Naive thymus-derived CD8-positive, alpha-beta T cell (primary cell): ENCODE measurements at regions not wholly inside any gene's neighbourhood (a gene's known extent, or its start where the extent isn't known, plus 50 kb on each side); places are given as distances from the start of the nearest gene placed in this dataset.

ENCODE experiments used
- ATAC-seq, 2 donors: fragments of 150-1000 bp; cut with Tn5 transposase in 1 of 2; sonication (Bioruptor Pico), chemical (Tn5 transposase) in 1 of 2; 1 replicate in 1 of 2; 2 replicates in 1 of 2; pipeline ENCODE4 v1.10.0; 2021; ENCODE audit warnings: mild to moderate bottlenecking in 2 of 2, moderate library complexity in 2 of 2
- POLR2A ChIA-PET: fragments of 350-600 bp; sonication (Branson Sonifier 250); formaldehyde crosslinking; loops from one replicate; lab custom pipeline; 2021; ENCODE audit warnings: antibody characterized with exemption; lab: Charles Lee
- DNase-seq, 10 donors: peaks; one replicate each; pipeline versions ENCODE4 v3.0.0 to v3.0.0-alpha.2; 2020 to 2022
- H3K27ac Mint-ChIP-seq, 10 donors: one replicate each; pipeline ENCODE4 v1.8.0; 2020 to 2022; ENCODE audit warnings: mild to moderate bottlenecking in 10 of 10, mixed read lengths in 10 of 10, moderate library complexity in 4 of 10, inconsistent platforms in 1 of 10
- H3K27me3 Mint-ChIP-seq, 5 donors: one replicate each; pipeline ENCODE4 v1.8.0; 2021 to 2022; ENCODE audit warnings: mixed read lengths in 5 of 5
- H3K36me3 Mint-ChIP-seq, 3 donors: one replicate each; pipeline ENCODE4 v1.8.0; 2020 to 2022; ENCODE audit warnings: mixed read lengths in 3 of 3, mild to moderate bottlenecking in 2 of 3, inconsistent platforms in 1 of 3
- H3K4me1 Mint-ChIP-seq, 4 donors: one replicate each; pipeline ENCODE4 v1.8.0; 2021 to 2022; ENCODE audit warnings: mixed read lengths in 4 of 4
- H3K4me3 Mint-ChIP-seq, 10 donors: one replicate each; pipeline ENCODE4 v1.8.0; 2020 to 2022; ENCODE audit warnings: mild to moderate bottlenecking in 10 of 10, mixed read lengths in 10 of 10, moderate library complexity in 6 of 10, inconsistent platforms in 1 of 10
- H3K9me3 Mint-ChIP-seq, 9 donors: one replicate each; pipeline ENCODE4 v1.8.0; 2020 to 2022; ENCODE audit warnings: mixed read lengths in 9 of 9, mild to moderate bottlenecking in 3 of 9, inconsistent platforms in 1 of 9, moderate library complexity in 1 of 9

DNA sequence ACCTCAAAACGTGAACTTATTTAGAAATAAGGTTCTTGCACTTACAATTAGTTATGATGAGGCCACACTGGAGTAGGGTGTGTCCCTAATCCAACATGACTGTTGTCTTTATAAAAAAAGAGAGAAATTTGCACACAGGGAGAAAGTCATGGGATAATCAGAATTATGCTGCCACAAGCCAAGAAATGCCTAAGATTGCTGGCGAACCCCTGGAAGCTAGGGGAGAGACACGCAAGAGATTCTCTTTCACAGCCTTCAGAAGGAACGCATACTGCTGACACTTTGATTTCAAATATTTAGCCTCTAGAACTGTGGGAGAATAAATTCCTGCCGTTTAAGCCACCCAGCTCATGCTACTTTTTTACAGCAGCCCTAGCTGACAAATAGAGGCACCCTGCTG is 138.3 kb downstream of the CCDC71L start:
- H3K36me3 Mint-ChIP-seq = no peaks in the 10 kb centered on the region
- H3K27ac Mint-ChIP-seq = no peak overlapping the region
- ATAC-seq (no peak), DNase-seq (no peak)
- no peak overlapping the region for H3K4me3 Mint-ChIP-seq
- POLR2A ChIA-PET = no interaction called here
- H3K4me1 Mint-ChIP-seq = peaks cover 0 to 4% (median under 1%) of the 10 kb centered on the region in 4 donors
- peaks cover 0 to 1% (median 0%) of the 10 kb centered on the region in 9 donors for H3K9me3 Mint-ChIP-seq
- H3K27me3 Mint-ChIP-seq = peaks cover 15 to 31% (median 20%) of the 10 kb centered on the region in 5 donors

DNA sequence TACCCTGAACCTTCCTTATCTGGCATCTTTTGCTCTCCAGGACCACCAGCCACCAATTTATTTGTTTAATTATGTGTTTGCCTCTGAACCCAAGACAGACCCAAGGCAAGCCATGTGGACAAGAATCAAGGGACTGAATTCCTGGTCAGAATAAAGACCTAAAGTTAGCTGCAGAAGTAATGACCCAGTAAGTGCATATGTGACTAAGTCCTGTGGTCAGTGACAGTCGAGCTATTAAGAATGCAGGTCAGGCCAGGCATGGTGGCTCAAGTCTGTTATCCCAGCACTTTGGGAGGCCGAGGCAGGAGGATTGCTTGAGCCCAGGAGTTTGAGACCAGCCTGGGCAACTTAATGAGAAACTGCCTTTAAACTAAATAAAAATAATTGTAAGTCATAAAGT is 139.4 kb downstream of the CCDC71L start:
- peaks cover 0 to 1% (median 0%) of the 10 kb centered on the region in 9 donors for H3K9me3 Mint-ChIP-seq
- POLR2A ChIA-PET = no interaction called here
- no peak for ATAC-seq
- H3K36me3 Mint-ChIP-seq = no peaks in the 10 kb centered on the region
- H3K4me1 Mint-ChIP-seq = peaks cover 0 to 4% (median under 1%) of the 10 kb centered on the region in 4 donors
- H3K27me3 Mint-ChIP-seq = peaks cover 19 to 42% (median 23%) of the 10 kb centered on the region in 5 donors
- no peak for DNase-seq
- H3K27ac Mint-ChIP-seq = no peak overlapping the region
- H3K4me3 Mint-ChIP-seq = no peak overlapping the region

DNA sequence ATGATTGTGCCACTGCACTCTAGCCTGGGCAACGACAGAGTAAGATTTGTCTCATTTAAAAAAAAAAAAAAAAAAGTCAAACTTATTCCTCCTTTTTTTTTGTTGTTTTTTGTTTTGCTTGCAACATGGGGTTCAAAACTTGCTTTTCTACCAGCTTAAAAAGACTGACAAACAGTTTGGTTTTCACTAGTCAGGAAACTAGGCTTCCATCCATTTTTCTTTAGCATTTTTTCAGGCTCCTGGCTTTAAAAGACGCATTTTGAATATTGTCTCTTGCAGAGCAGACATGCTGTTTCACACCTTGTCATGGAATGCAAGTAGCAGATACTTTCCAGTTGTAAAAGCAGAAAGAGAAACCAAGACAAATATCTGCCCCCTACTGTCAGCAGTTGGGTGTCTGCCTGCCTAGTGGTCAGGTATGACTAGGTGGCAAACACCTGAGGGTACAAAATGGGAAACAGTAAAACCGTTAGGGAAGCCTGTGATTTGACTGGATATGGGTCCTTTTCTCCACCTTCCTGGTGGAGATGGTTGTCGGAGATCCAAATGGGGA is 139.9 kb downstream of the CCDC71L start:
- POLR2A ChIA-PET = no interaction called here
- no peak overlapping the region for H3K27ac Mint-ChIP-seq
- peaks cover 19 to 47% (median 23%) of the 10 kb centered on the region in 5 donors for H3K27me3 Mint-ChIP-seq
- peaks cover 0 to 1% (median 0%) of the 10 kb centered on the region in 9 donors for H3K9me3 Mint-ChIP-seq
- DNase-seq = no peak
- H3K36me3 Mint-ChIP-seq = no peaks in the 10 kb centered on the region
- ATAC-seq = no peak
- peaks cover 0 to 4% (median under 1%) of the 10 kb centered on the region in 4 donors for H3K4me1 Mint-ChIP-seq
- no peak overlapping the region for H3K4me3 Mint-ChIP-seq

DNA sequence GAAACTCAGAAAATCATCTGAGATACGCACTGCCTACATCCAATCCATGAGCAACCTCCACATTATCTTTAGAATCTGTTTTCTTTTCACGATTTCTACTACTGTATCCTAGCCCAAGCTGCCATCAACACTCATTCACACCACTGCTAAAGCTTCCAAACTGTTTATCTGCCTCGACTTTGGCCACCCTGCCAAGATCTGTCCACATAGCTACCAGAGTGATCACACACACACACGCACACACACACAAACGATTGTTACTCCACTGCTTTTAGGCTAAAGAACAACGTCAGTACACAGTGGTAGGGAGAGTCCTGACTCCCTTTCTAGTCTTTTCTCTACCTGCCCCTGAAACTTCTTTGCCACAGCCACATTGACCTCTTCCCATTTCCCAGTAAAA is 142.0 kb downstream of the CCDC71L start:
- Mint-ChIP-seq H3K4me3 (no peak overlapping the region), H3K4me1 (peaks cover 0 to 2% (median 0%) of the 10 kb centered on the region in 4 donors), H3K9me3 (peaks cover 0 to 1% (median 0%) of the 10 kb centered on the region in 9 donors), H3K27me3 (peaks cover 18 to 47% (median 28%) of the 10 kb centered on the region in 5 donors), H3K36me3 (no peaks in the 10 kb centered on the region), H3K27ac (no peak overlapping the region)
- POLR2A ChIA-PET = no interaction called here
- DNase-seq (no peak), ATAC-seq (no peak)

DNA sequence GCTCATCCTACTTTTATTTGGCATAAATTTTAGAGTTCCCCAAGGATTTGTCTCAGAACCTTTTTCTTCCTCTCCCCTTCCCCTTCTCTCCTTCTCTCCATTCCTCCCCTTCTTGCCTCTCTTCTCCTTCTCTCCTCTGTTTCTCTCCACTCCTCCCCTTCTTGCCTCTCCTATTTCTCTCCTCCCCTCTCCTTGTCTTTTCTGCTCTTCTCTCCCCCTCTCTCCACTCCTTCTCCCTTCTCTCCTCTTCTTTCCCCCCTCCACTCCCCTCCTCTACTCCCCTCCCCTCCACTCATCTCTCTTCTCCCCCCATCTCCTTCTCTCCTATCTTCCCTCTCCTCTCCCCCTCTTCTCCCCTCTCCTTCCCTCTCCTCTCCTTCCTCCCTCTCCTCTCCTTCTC is 142.7 kb downstream of the CCDC71L start:
- DNase-seq (no peak), ATAC-seq (no peak)
- H3K36me3 Mint-ChIP-seq = no peaks in the 10 kb centered on the region
- POLR2A ChIA-PET = no interaction called here
- H3K27ac Mint-ChIP-seq = no peak overlapping the region
- no peak overlapping the region for H3K4me3 Mint-ChIP-seq
- peaks cover 0 to 1% (median 0%) of the 10 kb centered on the region in 9 donors for H3K9me3 Mint-ChIP-seq
- H3K27me3 Mint-ChIP-seq = peaks cover 14 to 41% (median 26%) of the 10 kb centered on the region in 5 donors
- H3K4me1 Mint-ChIP-seq = no peaks in the 10 kb centered on the region

DNA sequence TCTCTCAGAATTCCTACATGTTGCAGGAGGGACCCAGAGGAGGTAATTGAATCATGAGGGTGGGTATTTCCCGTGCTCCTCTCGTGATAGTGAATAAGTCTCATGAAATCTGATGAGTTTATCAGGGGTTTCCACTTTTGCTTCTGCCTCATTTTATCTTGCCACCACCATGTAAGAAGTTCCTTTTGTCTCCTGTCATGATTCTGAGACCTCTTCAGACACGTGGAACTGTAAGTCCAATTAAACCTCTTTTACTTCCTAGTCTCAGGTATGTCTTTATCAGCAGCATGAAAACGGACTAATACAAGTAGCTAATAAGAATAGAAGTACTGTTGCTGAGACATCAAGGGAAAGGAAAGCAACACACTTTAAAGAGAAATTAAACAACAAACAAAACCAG is 143.4 kb downstream of the CCDC71L start:
- POLR2A ChIA-PET = no interaction called here
- Mint-ChIP-seq H3K27me3 (peaks cover 14 to 41% (median 26%) of the 10 kb centered on the region in 5 donors), H3K36me3 (no peaks in the 10 kb centered on the region)

DNA sequence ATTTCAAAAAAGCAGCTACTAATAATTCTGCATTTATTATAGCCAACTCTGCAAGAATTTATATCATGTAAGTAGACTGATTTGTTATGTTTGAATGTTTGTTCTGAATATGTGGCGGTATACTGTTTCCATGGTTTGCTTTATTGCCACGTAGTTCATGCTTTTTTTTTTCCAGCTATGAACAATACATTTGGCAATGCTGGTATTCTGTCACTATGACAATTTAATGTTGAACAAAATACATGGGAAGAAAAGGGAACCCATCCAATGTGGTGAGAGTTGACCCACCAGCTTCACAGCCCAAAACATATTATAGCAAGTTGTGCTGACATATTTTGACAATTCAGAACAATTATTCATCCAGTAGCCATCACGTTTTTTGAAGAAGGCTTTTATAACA is 145.6 kb downstream of the CCDC71L start:
- ATAC-seq (no peak), DNase-seq (no peak)
- no peak overlapping the region for H3K27ac Mint-ChIP-seq
- H3K4me3 Mint-ChIP-seq = no peak overlapping the region
- H3K27me3 Mint-ChIP-seq = peaks cover 14 to 42% (median 26%) of the 10 kb centered on the region in 5 donors
- no peaks in the 10 kb centered on the region for H3K4me1 Mint-ChIP-seq
- H3K9me3 Mint-ChIP-seq = peaks cover 0 to 1% (median 0%) of the 10 kb centered on the region in 9 donors
- no peaks in the 10 kb centered on the region for H3K36me3 Mint-ChIP-seq
- POLR2A ChIA-PET = no interaction called here

More for the DNA sequence above, 143.4 kb downstream of the CCDC71L start:
- peaks cover 0 to 1% (median 0%) of the 10 kb centered on the region in 9 donors for H3K9me3 Mint-ChIP-seq
- DNase-seq (no peak), ATAC-seq (no peak)
- no peak overlapping the region for H3K4me3 Mint-ChIP-seq
- H3K27ac Mint-ChIP-seq = no peak overlapping the region
- no peaks in the 10 kb centered on the region for H3K4me1 Mint-ChIP-seq

DNA sequence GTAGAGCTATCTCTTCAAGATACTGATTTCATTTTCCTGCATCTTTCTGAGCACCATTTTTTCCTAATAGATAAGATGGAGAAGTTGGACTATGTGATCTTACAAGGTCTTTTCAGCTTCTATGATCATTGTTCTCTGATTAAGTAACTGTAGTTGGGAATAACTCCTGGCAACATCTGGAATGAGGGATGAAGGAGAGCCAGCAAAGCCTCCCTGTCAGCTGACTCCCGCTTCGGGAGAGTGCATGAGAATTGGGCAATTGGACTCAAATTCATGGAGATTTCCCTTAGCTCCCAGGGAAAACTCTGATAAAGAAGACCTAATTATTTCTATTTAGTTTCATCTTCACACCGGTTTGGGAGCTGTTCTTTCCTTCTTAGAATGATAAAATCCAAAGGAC is 146.1 kb downstream of the CCDC71L start:
- Mint-ChIP-seq H3K36me3 (no peaks in the 10 kb centered on the region), H3K4me1 (no peaks in the 10 kb centered on the region), H3K4me3 (no peak overlapping the region), H3K27me3 (peaks cover 12 to 47% (median 28%) of the 10 kb centered on the region in 5 donors), H3K27ac (no peak overlapping the region), H3K9me3 (peaks cover 0 to 1% (median 0%) of the 10 kb centered on the region in 9 donors)
- no peak for DNase-seq
- ATAC-seq = no peak
- POLR2A ChIA-PET = no interaction called here

DNA sequence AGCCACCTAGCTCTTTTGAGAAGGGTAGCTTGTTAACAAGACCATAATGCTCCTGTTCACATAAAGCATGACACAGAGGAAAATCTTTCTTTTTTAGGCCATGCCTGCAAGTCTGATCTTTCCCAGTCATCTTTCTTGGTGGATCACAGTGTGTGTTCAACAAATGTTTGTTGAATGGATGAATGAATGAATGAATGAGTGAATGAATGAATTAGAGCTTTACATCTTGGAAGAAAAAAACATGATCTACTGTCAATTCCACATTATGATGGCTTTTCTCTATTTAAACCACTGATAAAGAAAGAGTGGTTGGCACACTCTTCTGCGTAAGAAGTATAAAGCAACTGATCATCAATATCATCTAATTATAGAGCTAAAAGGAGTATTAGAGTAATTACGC is 148.7 kb downstream of the CCDC71L start:
- no peak overlapping the region for H3K4me3 Mint-ChIP-seq
- H3K4me1 Mint-ChIP-seq = no peaks in the 10 kb centered on the region
- ATAC-seq (no peak), DNase-seq (no peak)
- POLR2A ChIA-PET = no interaction called here
- no peaks in the 10 kb centered on the region for H3K36me3 Mint-ChIP-seq
- peaks cover 0 to 3% (median 0%) of the 10 kb centered on the region in 9 donors for H3K9me3 Mint-ChIP-seq
- H3K27me3 Mint-ChIP-seq = peaks cover 0 to 27% (median 16%) of the 10 kb centered on the region in 5 donors
- H3K27ac Mint-ChIP-seq = no peak overlapping the region

DNA sequence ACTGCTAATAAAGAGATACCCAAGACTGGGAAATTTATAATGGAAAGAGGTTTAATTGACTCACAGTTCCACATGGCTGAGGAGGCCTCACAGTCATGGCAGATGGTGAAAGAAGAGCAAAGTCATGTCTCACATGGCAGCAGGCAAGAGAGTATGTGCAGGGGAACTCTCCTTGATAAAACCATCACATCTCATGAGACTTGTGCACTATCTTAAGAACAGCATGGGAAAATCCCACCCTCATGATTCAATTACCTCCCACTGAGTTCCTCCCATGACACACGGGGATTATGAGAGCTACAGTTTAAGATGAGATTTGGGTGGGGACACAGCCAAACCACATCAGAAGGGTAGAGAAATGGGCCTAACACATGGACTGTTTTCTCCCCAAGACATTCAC is 156.3 kb downstream of the CCDC71L start:
- Mint-ChIP-seq H3K4me1 (no peaks in the 10 kb centered on the region), H3K9me3 (peaks cover 0 to 3% (median 0%) of the 10 kb centered on the region in 9 donors), H3K36me3 (no peaks in the 10 kb centered on the region), H3K27me3 (peaks cover 0 to 4% (median 3%) of the 10 kb centered on the region in 5 donors), H3K27ac (no peak overlapping the region), H3K4me3 (no peak overlapping the region)
- no peak for ATAC-seq
- DNase-seq = no peak
- POLR2A ChIA-PET = no interaction called here

DNA sequence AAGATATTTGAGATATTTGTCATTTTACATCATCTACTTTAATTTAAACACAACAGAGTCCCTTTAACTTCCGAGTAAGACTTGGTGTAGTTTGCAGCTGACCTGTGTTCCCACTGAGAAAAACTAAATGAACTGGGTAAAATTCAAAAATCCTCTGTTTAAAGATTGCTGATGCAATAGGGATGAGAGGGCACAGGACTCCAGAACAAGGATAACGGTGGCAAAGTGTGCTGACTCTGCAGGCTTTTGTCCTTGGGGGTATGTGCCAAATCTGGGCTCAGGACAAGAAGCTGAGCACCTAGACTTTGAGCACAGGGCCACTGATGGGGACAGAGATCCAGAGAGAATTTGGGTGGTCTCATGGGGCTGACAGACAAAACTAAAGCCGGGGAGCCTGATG is 156.8 kb downstream of the CCDC71L start:
- H3K36me3 Mint-ChIP-seq = no peaks in the 10 kb centered on the region

DNA sequence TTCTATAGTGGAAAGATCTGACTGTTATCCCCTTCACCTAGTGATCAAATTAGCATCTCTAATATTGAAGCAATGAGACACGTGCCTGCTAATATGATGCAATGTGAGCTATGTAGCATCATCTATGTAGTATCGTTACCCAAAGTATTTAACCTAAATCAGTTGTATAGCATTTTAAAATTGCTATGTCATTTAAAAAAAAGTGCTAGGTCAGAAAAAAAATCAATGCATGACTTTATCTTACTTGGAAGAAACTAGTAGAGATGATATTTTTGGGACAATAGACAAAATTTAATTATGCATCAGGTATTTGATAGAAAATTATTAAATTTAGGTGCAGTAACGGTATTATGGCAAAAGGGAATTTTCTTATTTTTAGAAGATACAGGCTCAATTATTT is 157.3 kb downstream of the CCDC71L start:
- Mint-ChIP-seq H3K27ac (no peak overlapping the region), H3K36me3 (no peaks in the 10 kb centered on the region), H3K27me3 (no peaks in the 10 kb centered on the region), H3K4me1 (no peaks in the 10 kb centered on the region), H3K9me3 (no peaks in the 10 kb centered on the region), H3K4me3 (no peak overlapping the region)
- DNase-seq (no peak), ATAC-seq (no peak)
- POLR2A ChIA-PET = no interaction called here

More for the DNA sequence above, 156.8 kb downstream of the CCDC71L start:
- POLR2A ChIA-PET = no interaction called here
- DNase-seq (no peak), ATAC-seq (no peak)
- H3K27ac Mint-ChIP-seq = no peak overlapping the region
- no peaks in the 10 kb centered on the region for H3K4me1 Mint-ChIP-seq
- H3K4me3 Mint-ChIP-seq = no peak overlapping the region
- no peaks in the 10 kb centered on the region for H3K27me3 Mint-ChIP-seq
- H3K9me3 Mint-ChIP-seq = no peaks in the 10 kb centered on the region

DNA sequence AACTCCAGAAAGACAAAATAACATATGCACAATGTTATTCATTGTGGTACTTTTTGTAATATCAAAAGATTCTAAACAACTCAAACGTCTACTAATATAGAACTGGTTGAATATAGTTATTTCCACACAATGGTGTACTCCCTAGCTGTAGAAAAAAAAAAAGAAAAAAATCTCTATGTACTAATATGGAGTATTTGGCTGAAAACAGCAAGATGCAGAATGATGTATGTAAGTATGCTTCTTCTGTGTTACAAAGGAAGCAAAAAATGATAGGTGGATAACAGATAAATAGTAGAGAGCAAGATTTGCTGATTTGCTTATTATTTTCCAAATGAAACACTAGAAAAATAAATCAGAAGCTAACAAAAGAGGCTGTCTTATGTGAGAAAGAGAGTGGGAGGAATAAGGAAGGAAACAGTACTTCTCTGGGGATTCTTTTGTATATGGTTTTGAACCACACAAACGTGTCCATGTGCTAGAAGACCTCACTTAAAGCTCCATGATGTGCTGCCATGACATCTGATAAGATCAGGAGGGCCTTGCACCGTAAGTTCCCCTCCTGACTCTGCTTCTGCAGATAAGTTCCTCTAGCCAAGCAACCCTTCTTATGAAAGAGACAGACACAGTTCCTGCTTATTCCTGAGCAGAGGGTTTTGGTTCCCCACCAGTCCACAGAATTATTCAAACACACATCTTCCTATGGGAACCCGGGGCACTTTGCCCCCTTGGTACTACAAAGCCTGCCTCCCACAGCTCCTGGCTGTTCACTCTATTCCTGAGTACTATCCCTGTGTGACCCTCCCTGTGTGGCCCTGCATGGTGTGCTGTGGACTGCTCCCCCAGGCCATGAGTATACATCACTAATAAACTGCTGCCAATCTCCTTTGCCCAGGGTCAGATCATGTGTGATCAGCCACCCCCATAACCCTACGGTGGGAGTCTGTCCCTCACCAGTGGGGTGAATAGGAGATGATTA is 159.1 kb downstream of the CCDC71L start:
- ATAC-seq (no peak), DNase-seq (no peak)
- Mint-ChIP-seq H3K9me3 (peaks cover 0 to 2% (median 0%) of the 10 kb centered on the region in 9 donors), H3K27ac (no peak overlapping the region), H3K4me3 (no peak overlapping the region), H3K36me3 (peaks cover 0 to 5% (median 0%) of the 10 kb centered on the region in 3 donors), H3K4me1 (no peaks in the 10 kb centered on the region), H3K27me3 (peaks cover 0 to 4% (median 0%) of the 10 kb centered on the region in 5 donors)
- POLR2A ChIA-PET = no interaction called here
